GM19351 (cell line): ENCODE measurements at regions not wholly inside any gene's neighbourhood (a gene's known extent, or its start where the extent isn't known, plus 50 kb on each side); places are given as distances from the start of the nearest gene placed in this dataset.

Source experiments
- ATAC-seq: cut with Tn5 transposase; IDR thresholded peaks from one replicate; pipeline ENCODE4 v1.9.1; 2021; ENCODE audit warnings: mild to moderate bottlenecking, moderate library complexity; ENCODE audit not compliant: unreplicated experiment

- ATAC-seq, result no peak
These were observed 96.1 kb downstream of the ARL4A start for GRCh38 chr7:12783421-12784095.

- no peak for ATAC-seq
These were observed 98.0 kb downstream of the ARL4A start for GRCh38 chr7:12785473-12785872.

GRCh38 chr7:12786494-12786893 lies 99.1 kb downstream of the ARL4A start:
- no peak for ATAC-seq

GRCh38 chr7:12788171-12788570 lies 100.7 kb downstream of the ARL4A start:
- no peak for ATAC-seq

GRCh38 chr7:12788591-12788990 lies 101.2 kb downstream of the ARL4A start:
- no peak for ATAC-seq

GRCh38 chr7:12794722-12795302 lies 107.4 kb downstream of the ARL4A start:
- no peak for ATAC-seq

GRCh38 chr7:12796397-12797127 lies 109.1 kb downstream of the ARL4A start:
- ATAC-seq, result no peak

GRCh38 chr7:12800486-12800885 lies 113.1 kb downstream of the ARL4A start:
- ATAC-seq, result no peak

- ATAC-seq, result no peak
These were observed 113.7 kb downstream of the ARL4A start for GRCh38 chr7:12801107-12801506.

- no peak for ATAC-seq
These were observed 114.6 kb downstream of the ARL4A start for GRCh38 chr7:12802070-12802469.

GRCh38 chr7:12803542-12803941 lies 116.1 kb downstream of the ARL4A start:
- no peak for ATAC-seq

GRCh38 chr7:12805518-12805928 lies 118.1 kb downstream of the ARL4A start:
- no peak for ATAC-seq

GRCh38 chr7:12805957-12806356 lies 118.5 kb downstream of the ARL4A start:
- ATAC-seq, result no peak

GRCh38 chr7:12809476-12809875 lies 122.0 kb downstream of the ARL4A start:
- no peak for ATAC-seq

GRCh38 chr7:12812111-12812510 lies 124.7 kb downstream of the ARL4A start:
- ATAC-seq, result no peak

GRCh38 chr7:12814107-12814506 lies 126.7 kb downstream of the ARL4A start:
- no peak for ATAC-seq

- ATAC-seq, result no peak
These were observed 127.4 kb downstream of the ARL4A start for GRCh38 chr7:12814828-12815227.

- ATAC-seq, result no peak
These were observed 128.0 kb downstream of the ARL4A start for GRCh38 chr7:12815426-12815825.

- no peak for ATAC-seq
These were observed 128.4 kb downstream of the ARL4A start for GRCh38 chr7:12815871-12816270.

- ATAC-seq, result no peak
These were observed 133.3 kb downstream of the ARL4A start for GRCh38 chr7:12820777-12821176.

- ATAC-seq, result no peak
These were observed 134.3 kb downstream of the ARL4A start for GRCh38 chr7:12821746-12822145.

GRCh38 chr7:12826079-12826478 lies 138.6 kb downstream of the ARL4A start:
- ATAC-seq, result no peak
